ENCODE measurements at regions not wholly inside any gene's neighbourhood (a gene's known extent, or its start where the extent isn't known, plus 50 kb on each side); places are given as distances from the start of the nearest gene placed in this dataset.

- Histone ChIP-seq H3K9me3 (ENCODE audit: control insufficient read depth, low read length) (no peaks in the 10 kb centered on the region), H3K27me3 (ENCODE audit: control insufficient read depth, insufficient read depth) (no peaks in the 10 kb centered on the region), H3K27ac (ENCODE audit: low read length) (no peak overlapping the region), H3K4me1 (ENCODE audit: control insufficient read depth, insufficient read depth, low read length) (no peaks in the 10 kb centered on the region), H3K4me3 (ENCODE audit: low read length) (no peak overlapping the region)
- 71% methylated on average over 4 of the region's 4 CpGs for WGBS
- DNase-seq = no peak
- intact Hi-C loops (cut with DNase I) = no loop called here
- ATAC-seq = no peak
Measured at GRCh38 chr4:138078751-138079520, 163.2 kb downstream of the SLC7A11 start.

DNA sequence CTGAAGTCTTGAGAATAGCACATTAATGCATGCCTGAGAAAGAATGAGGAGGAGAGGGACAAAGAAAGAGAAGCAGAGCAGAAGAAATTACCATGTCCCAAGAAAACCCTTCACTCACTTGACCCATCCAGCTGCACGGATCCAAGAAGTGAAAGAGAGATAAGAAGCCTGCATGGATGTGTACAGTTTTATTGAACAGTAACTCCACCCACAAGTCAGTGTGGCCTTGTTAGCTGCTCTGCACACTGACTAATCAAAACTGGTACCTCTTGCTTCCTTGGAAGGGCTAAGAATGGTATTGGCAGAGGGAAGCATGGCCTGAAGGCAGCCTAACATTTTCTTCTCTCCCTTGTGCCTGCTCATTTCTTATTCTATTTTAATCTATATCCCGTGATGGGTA lies 163.9 kb downstream of the SLC7A11 start:
- ATAC-seq = no peak
- intact Hi-C loops (cut with DNase I) = no loop called here
- Histone ChIP-seq H3K9me3 (ENCODE audit: control insufficient read depth, low read length) (no peaks in the 10 kb centered on the region), H3K4me1 (ENCODE audit: control insufficient read depth, insufficient read depth, low read length) (no peaks in the 10 kb centered on the region), H3K27me3 (ENCODE audit: control insufficient read depth, insufficient read depth) (no peaks in the 10 kb centered on the region), H3K27ac (ENCODE audit: low read length) (no peak overlapping the region), H3K4me3 (ENCODE audit: low read length) (no peak overlapping the region)
- WGBS = 41% methylated on average over 2 of the region's 2 CpGs
- DNase-seq = no peak

DNA sequence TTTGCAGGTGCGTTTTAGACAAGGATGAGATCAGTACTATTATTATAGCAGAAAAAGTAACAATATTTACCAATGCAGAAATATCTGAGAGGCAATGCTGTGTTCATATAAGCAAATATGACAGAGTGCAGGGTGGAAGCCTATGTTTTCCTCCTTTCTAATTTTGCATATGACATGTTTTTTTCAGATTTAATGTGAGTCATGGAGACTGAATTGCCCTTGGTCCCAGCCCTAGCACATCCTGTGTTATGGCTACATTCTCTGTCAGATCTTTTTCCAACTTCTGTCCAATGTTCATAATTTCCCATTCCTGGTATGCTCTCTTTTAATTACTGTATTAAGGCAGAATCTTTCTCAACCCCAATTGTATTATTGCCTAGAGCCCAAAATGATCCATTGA lies 165.6 kb downstream of the SLC7A11 start:
- DNase-seq = no peak
- ATAC-seq = no peak
- H3K4me1 ChIP-seq (ENCODE audit: control insufficient read depth, insufficient read depth, low read length) = no peaks in the 10 kb centered on the region
- H3K27ac ChIP-seq (ENCODE audit: low read length) = no peak overlapping the region
- 88% methylated on average over 1 of the region's 1 CpG for WGBS
- intact Hi-C loops (cut with DNase I) = no loop called here
- H3K27me3 ChIP-seq (ENCODE audit: control insufficient read depth, insufficient read depth) = no peaks in the 10 kb centered on the region
- H3K4me3 ChIP-seq (ENCODE audit: low read length) = no peak overlapping the region
- no peaks in the 10 kb centered on the region for H3K9me3 ChIP-seq (ENCODE audit: control insufficient read depth, low read length)

GRCh38 chr4:138070816-138071215 lies 171.3 kb downstream of the SLC7A11 start:
- Histone ChIP-seq H3K4me3 (ENCODE audit: low read length) (no peak overlapping the region), H3K9me3 (ENCODE audit: control insufficient read depth, low read length) (no peaks in the 10 kb centered on the region), H3K27me3 (ENCODE audit: control insufficient read depth, insufficient read depth) (no peaks in the 10 kb centered on the region), H3K4me1 (ENCODE audit: control insufficient read depth, insufficient read depth, low read length) (no peaks in the 10 kb centered on the region), H3K27ac (ENCODE audit: low read length) (no peak overlapping the region)
- WGBS = 70% methylated on average over 2 of the region's 2 CpGs
- intact Hi-C loops (cut with DNase I) = no loop called here
- no peak for ATAC-seq
- DNase-seq = no peak

DNA sequence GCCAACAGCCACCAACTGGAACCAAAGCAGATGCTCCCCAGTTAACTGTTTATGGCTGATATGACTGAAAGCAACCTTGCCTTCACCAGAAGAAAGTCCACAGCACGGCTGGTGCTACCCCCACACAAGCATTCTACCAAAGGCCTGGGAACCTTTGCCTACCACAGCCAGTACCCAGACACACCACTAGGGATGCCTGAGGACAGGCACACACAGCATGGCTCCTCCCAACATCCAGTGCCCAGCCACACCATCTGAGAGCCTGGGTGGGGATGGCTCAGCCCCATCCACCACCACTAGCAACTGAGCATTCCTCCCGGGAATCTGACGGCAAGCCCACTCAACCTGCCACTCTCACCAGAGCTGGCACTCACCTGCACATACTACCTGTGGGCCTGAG lies 178.6 kb downstream of the SLC7A11 start:
- intact Hi-C loops (cut with DNase I) = no loop called here
- H3K4me1 ChIP-seq (ENCODE audit: control insufficient read depth, insufficient read depth, low read length) = no peaks in the 10 kb centered on the region
- no peak overlapping the region for H3K4me3 ChIP-seq (ENCODE audit: low read length)
- 91% methylated on average over 3 of the region's 3 CpGs for WGBS
- H3K27ac ChIP-seq (ENCODE audit: low read length) = no peak overlapping the region
- no peaks in the 10 kb centered on the region for H3K9me3 ChIP-seq (ENCODE audit: control insufficient read depth, low read length)
- H3K27me3 ChIP-seq (ENCODE audit: control insufficient read depth, insufficient read depth) = no peaks in the 10 kb centered on the region
- ATAC-seq = no peak
- no peak for DNase-seq

- no peak for DNase-seq
- H3K27me3 ChIP-seq (ENCODE audit: control insufficient read depth, insufficient read depth) = no peaks in the 10 kb centered on the region
- no peak for ATAC-seq
- intact Hi-C loops (cut with DNase I) = no loop called here
- no peaks in the 10 kb centered on the region for H3K9me3 ChIP-seq (ENCODE audit: control insufficient read depth, low read length)
- H3K4me3 ChIP-seq (ENCODE audit: low read length) = no peak overlapping the region
- 77% methylated on average over 2 of the region's 2 CpGs for WGBS
- H3K4me1 ChIP-seq (ENCODE audit: control insufficient read depth, insufficient read depth, low read length) = no peaks in the 10 kb centered on the region
- H3K27ac ChIP-seq (ENCODE audit: low read length) = no peak overlapping the region
Measured at GRCh38 chr4:138062929-138063328, 179.2 kb downstream of the SLC7A11 start.

DNA sequence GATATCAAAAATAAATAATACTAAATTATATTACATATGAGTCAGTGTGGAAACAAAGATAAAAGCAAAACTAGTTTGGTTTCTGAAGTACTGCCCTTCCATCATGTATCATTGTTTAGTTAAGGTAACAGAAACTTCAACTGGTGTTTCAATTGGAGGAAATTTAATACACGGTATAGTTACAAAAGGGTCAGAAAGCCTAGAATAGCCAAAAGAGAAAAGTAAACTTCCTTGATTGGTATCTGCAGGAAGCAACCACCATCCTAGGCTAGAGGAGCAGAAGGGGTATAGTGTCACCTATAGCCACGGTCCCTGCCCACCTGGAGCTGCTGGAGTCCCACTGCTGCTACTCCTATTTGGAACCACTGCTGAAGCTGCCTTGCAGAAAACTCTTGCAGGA lies 185.6 kb downstream of the SLC7A11 start:
- Histone ChIP-seq H3K27ac (ENCODE audit: low read length) (no peak overlapping the region), H3K9me3 (ENCODE audit: control insufficient read depth, low read length) (no peaks in the 10 kb centered on the region), H3K4me3 (ENCODE audit: low read length) (no peak overlapping the region), H3K4me1 (ENCODE audit: control insufficient read depth, insufficient read depth, low read length) (no peaks in the 10 kb centered on the region), H3K27me3 (ENCODE audit: control insufficient read depth, insufficient read depth) (no peaks in the 10 kb centered on the region)
- no peak for DNase-seq
- intact Hi-C loops (cut with DNase I) = no loop called here
- no peak for ATAC-seq
- WGBS = 60% methylated on average over 2 of the region's 2 CpGs

GRCh38 chr4:138055890-138056289 lies 186.3 kb downstream of the SLC7A11 start:
- Histone ChIP-seq H3K4me3 (ENCODE audit: low read length) (no peak overlapping the region), H3K4me1 (ENCODE audit: control insufficient read depth, insufficient read depth, low read length) (no peaks in the 10 kb centered on the region), H3K9me3 (ENCODE audit: control insufficient read depth, low read length) (no peaks in the 10 kb centered on the region), H3K27ac (ENCODE audit: low read length) (no peak overlapping the region), H3K27me3 (ENCODE audit: control insufficient read depth, insufficient read depth) (no peaks in the 10 kb centered on the region)
- ATAC-seq (no peak), DNase-seq (no peak)
- intact Hi-C loops (cut with DNase I) = no loop called here
- WGBS = 94% methylated on average over 2 of the region's 2 CpGs

DNA sequence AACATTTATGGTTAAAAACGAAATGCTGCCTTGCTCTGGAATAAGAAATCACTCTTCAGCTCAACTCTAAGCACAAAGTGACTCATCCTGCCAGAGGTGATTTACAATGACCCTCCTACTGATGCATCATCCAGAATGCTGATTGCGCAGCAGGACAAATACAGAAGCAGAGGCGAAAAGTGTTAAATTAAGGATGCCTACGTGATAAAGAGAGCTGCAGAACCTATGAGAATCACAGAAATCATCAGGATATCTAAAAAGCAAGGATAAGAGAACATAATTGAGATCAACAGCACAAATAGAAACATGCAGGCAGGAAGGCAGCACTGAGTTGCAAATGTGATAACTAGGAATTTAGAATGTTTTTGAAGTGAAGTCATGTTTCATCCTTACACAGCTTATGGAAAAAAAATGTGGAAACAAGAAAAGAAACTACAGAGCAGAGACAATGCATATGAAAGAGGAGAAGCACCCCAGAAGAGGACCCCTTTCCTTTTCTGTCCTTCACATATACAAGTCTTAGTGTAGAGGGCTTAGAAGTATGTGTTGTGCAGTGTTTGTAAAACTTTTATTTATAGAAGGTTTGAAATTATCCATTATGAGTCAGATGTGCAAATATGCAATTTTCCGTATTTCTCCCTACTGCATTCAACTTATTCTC lies 188.4 kb downstream of the SLC7A11 start:
- 27% methylated on average over 5 of the region's 5 CpGs for WGBS
- no peaks in the 10 kb centered on the region for H3K4me1 ChIP-seq (ENCODE audit: control insufficient read depth, insufficient read depth, low read length)
- peak in 1 of 2 donors; percentile 47 for ATAC-seq
- no peaks in the 10 kb centered on the region for H3K27me3 ChIP-seq (ENCODE audit: control insufficient read depth, insufficient read depth)
- DNase-seq = no peak
- H3K9me3 ChIP-seq (ENCODE audit: control insufficient read depth, low read length) = no peaks in the 10 kb centered on the region
- no peak overlapping the region for H3K4me3 ChIP-seq (ENCODE audit: low read length)
- intact Hi-C loops (cut with DNase I) = no loop called here
- no peak overlapping the region for H3K27ac ChIP-seq (ENCODE audit: low read length)

GRCh38 chr4:138052806-138053632 lies 189.1 kb downstream of the SLC7A11 start:
- 78% methylated on average over 31 of the region's 31 CpGs for WGBS
- Histone ChIP-seq H3K27me3 (ENCODE audit: control insufficient read depth, insufficient read depth) (no peaks in the 10 kb centered on the region), H3K9me3 (ENCODE audit: control insufficient read depth, low read length) (no peaks in the 10 kb centered on the region), H3K27ac (ENCODE audit: low read length) (no peak overlapping the region), H3K4me3 (ENCODE audit: low read length) (no peak overlapping the region), H3K4me1 (ENCODE audit: control insufficient read depth, insufficient read depth, low read length) (no peaks in the 10 kb centered on the region)
- ATAC-seq = no peak
- DNase-seq = peak in 2 of 3 donors; percentile 15 to 38
- intact Hi-C loops (cut with DNase I) = no loop called here

DNA sequence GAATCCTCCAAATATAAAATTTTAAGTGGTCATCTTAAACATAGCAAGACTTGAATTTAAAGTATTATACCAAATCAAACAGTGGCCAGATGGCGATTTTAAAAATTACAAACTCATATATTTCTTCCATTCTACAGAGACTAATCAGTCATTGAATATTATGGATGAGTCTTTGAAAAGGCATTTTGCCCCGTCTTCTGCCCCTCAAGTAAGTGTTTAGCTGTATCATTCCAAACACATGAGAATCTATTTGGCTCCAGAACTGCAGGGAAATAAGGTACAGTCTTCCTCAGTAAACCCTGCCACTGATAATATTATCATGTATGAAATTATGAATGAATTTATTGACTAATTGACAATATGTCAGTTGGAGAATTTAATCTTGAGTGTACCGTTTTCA lies 191.0 kb downstream of the SLC7A11 start:
- no peaks in the 10 kb centered on the region for H3K4me1 ChIP-seq (ENCODE audit: control insufficient read depth, insufficient read depth, low read length)
- intact Hi-C loops (cut with DNase I) = no loop called here

More for the DNA sequence above, 191.0 kb downstream of the SLC7A11 start:
- no peaks in the 10 kb centered on the region for H3K27me3 ChIP-seq (ENCODE audit: control insufficient read depth, insufficient read depth)
- ATAC-seq (no peak), DNase-seq (no peak)
- no peak overlapping the region for H3K4me3 ChIP-seq (ENCODE audit: low read length)
- H3K27ac ChIP-seq (ENCODE audit: low read length) = no peak overlapping the region
- WGBS = 57% methylated on average over 3 of the region's 3 CpGs
- no peaks in the 10 kb centered on the region for H3K9me3 ChIP-seq (ENCODE audit: control insufficient read depth, low read length)

Measured in right cardiac atrium (tissue), 5 donors.